ENCODE measurements at regions not wholly inside any gene's neighbourhood (a gene's known extent, or its start where the extent isn't known, plus 50 kb on each side); places are given as distances from the start of the nearest gene placed in this dataset.
"Not testable (repeated sequence)": the region's sequence is repeated elsewhere in the genome, so short reads cannot be mapped to it uniquely, and the experiment has no call there.

- no peak for DNase-seq (ENCODE audit: low read depth)
Observed at GRCh38 chr12:84272324-84272723, 640.3 kb downstream of the SLC6A15 start.

GRCh38 chr12:84270470-84271140 is 642.0 kb downstream of the SLC6A15 start:
- no peak for DNase-seq (ENCODE audit: low read depth)

DNA sequence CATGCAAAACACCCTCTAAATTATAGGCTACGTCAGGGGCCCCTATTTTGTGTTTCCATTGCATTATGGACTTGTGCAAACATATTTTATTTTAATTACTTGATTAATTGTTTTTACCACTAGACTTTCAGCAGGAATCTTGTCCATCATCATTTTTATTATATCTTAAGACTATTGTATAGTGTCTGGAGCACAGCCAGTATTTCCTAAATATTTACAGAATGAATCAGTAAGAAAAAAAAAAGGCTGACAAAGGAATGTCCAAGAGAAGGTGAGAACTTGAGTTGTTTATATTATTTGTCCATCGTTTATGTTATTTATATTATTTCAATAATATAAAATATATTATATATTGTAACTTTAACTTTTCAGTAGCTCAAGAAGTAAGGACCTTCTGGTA is 664.7 kb downstream of the SLC6A15 start:
- DNase-seq (ENCODE audit: low read depth), result no peak

- no peak for DNase-seq (ENCODE audit: low read depth)
Observed at GRCh38 chr12:84243686-84244085, 668.9 kb downstream of the SLC6A15 start.

DNA sequence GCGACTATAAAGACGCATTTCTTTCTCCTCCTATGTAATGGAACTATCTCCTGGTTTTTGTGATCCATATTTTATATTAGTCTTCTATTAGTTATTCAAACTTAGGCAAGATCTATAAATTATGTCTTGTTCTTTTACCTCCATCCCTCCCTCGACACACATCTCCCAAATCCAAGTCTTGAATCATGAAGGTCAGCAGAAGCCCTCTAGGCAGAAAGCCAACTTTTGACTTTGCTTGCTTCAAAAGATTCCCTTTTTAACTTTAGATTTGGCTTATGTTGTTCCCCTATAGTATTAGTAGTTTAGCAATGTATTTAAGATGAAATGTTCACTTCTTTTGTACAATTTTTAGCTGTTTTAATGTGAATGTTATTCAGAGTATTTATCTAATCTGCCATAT is 689.8 kb downstream of the SLC6A15 start:
- DNase-seq (ENCODE audit: low read depth), result no peak

DNA sequence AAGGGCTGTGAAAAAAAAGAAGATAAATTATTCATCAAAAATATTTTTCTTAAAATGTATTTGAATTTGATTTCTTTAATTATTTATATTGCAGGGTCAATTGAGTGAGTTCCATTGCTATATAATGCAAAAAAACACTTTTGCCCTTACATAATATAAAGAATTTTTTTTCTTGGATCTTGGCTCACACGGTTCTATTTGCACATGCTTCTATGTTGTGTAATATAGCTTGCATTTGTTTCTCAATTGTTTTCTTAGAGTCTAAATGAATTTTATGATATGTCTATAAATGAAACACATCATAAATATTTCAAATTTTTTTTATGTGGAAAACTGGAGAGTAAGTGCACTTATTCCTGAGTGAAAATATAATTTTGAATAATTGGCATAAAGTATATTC is 694.2 kb downstream of the SLC6A15 start:
- DNase-seq (ENCODE audit: low read depth), result no peak

DNA sequence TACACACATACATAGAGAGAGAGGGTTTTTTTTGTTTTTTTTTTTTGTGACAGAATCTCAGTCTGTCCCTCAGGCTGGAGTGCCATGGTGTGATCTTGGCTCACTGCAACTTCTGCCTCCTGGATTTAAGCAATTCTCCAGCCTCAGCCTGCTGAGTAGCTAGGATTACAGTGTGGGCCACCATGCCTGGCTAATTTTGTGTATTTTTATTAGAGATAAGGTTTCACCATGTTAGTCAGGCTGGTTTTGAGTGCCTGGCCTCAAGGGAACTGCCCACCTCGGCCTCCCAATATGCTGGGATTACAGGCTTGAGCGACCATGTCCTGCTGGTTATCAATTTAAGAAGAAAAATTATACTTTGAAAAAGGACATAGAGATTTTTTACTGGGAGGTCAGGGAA is 710.6 kb downstream of the SLC6A15 start:
- DNase-seq (ENCODE audit: low read depth), result no peak

DNA sequence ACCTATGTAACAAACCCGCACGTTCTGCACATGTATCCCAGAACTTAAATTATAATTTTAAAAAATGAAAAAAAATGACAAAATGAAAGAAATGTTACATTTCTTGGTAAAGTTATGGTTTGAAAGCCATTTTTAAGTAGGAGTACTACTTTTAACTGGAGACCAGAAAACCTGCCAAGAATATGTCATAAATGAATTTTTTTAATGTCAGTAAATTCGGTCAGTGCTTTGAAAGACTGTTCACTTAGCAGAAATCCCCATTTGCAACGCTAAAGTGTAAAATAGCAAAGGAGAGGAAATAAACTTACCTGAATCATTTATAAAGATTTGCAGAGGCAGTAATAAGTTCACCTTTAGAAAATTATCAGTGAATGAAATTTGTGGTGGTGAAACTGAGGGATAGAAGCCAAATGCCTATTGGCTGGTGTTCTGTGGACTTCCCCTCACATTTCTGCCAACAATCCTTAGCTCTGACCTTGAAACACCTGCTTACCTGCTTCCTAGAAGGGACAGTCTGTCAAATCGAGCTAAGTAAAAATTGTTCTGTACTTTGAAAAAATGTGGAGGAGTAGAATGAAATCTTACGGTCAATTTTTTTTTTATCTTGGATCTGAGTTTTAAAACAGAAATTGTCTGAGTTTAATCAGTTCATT is 714.2 kb downstream of the SLC6A15 start:
- DNase-seq (ENCODE audit: low read depth), result no peak

- DNase-seq (ENCODE audit: low read depth), result no peak
Observed at GRCh38 chr12:84191779-84192178, 720.8 kb downstream of the SLC6A15 start.

GRCh38 chr12:84186433-84186832 is 726.2 kb downstream of the SLC6A15 start:
- DNase-seq (ENCODE audit: low read depth), result no peak

GRCh38 chr12:84183576-84183975 is 729.0 kb downstream of the SLC6A15 start:
- no peak for DNase-seq (ENCODE audit: low read depth)

DNA sequence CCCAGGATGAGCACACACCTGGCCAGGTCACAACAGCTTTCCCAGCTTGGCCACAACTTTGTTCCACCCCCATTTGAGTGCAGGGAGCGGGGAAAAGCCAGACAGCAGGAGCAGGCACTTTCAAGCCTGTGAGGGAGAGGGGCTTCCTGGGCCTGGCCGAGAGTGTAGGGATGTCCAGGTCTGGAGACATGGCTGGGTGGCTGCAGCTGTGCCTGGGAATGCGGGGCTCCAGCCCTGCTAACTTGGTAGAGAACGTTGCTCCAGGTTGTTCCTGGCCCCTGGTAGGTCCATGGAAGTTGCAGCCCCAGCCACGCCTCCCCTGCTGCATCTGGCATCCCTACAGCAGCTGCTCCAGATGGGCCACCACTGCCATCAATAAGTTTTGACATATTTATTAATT is 738.5 kb downstream of the SLC6A15 start:
- no peak for DNase-seq (ENCODE audit: low read depth)

DNA sequence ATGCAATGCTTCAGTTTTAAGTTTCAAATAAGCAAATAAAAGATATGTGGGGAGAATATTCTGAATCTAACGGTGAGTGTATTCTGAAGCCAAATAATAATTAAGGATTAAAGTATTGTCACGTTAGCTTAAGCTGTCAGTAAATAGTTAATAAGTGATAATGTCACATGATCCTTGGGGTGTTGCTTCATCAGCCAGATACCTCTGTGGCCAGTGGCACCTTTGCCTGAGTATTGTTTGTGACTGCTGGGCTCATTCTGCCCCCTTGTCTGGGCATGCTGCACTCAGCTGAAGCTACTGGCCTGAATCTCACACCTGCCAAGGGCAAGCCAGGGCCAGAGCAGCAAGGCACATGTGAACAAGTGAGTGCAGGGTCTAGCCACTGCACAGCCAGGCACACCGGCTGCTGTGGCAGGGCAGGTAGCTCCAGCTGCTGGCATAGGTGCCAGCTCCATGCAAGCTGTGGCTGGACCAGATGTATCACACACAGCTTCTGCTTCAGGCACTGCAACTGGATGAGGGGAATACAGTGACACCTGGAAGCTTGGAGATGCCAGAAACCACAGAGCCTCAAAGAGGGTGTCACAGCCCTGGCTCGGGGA is 739.7 kb downstream of the SLC6A15 start:
- DNase-seq (ENCODE audit: low read depth), result no peak

DNA sequence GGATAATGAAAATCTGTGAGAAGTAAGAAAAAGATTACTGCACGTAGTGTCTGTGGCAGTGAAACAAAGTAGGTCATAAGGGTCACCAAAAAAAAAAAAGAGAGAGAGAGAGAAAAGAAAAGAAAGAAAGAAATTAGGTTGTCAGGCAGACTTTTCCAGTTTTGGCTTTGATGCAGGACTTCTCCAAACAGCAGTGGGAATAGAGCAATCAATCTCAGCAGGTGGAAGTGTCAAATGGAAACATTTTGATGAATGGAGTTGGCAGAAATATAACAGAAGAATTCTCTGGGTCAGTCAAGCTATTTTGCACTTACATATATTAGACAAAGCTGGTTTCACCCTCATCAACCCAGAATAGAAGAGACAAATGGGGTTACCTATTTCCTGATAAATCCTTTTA is 745.8 kb downstream of the SLC6A15 start:
- DNase-seq (ENCODE audit: low read depth), result no peak

GRCh38 chr12:84165998-84166571 is 746.5 kb downstream of the SLC6A15 start:
- no peak for DNase-seq (ENCODE audit: low read depth)

- no peak for DNase-seq (ENCODE audit: low read depth)
Observed at GRCh38 chr12:84161296-84161695, 751.3 kb downstream of the SLC6A15 start.

DNA sequence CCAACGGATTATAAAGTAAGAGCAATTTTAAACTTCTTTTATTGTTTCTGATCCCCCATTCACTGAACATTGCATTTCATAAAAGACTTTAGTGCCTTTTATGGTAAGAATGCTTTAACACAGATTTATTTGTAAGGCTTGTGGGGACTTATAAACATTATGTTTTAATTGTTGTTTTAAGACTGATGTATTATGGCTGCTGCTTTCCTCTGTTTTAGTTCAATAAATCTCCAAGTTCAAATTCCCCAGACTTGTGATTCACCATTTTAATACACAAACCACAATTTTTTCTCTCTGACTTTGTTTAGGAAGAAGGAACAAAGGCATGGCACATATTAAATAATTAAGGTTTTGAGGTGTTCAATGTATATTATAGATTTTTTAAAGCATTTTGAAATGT is 753.3 kb downstream of the SLC6A15 start:
- DNase-seq (ENCODE audit: low read depth), result no peak

DNA sequence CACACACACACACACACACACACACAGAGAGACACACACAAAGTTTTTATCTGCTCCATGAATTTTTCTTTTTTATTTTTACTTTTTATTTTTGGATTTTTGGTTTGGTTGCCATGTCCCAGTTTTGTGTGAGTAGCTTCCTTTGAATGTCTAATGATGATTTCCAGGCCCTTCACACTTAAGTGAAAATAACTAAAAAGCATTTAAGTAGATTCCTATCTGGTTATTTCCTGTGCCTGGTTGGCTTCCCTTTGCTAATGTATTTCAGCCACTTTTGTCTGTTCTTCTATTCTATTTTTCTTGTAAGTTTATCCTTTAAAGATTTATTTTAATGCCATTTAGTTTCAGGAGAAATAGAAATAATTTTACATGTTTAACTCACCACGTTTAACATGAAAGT is 755.4 kb downstream of the SLC6A15 start:
- DNase-seq (ENCODE audit: low read depth), result no peak

GRCh38 chr12:84154991-84155930 is 757.3 kb downstream of the SLC6A15 start:
- DNase-seq (ENCODE audit: low read depth), result not testable (repeated sequence)

- DNase-seq (ENCODE audit: low read depth), result not testable (repeated sequence)
Observed at GRCh38 chr12:84154439-84154990, 758.1 kb downstream of the SLC6A15 start.

DNA sequence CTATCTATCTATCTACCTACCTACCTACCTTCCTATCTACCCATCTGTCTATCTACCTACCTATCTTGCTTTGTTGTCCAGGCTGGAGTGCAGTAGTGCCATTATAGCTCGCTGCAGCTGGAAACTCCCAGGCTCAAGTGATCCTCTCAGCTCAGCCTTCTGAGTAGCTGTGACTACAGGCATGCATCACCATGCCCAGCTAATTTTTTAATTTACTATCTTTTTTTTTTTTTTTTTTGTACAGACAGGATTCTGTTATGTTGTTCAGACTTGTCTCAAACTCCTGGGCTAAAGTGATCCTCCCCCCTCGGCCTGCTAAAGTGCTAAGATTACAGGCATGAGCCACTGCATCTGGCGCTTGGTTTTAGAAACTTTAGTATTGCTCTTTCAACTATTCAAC is 762.4 kb downstream of the SLC6A15 start:
- no peak for DNase-seq (ENCODE audit: low read depth)

DNA sequence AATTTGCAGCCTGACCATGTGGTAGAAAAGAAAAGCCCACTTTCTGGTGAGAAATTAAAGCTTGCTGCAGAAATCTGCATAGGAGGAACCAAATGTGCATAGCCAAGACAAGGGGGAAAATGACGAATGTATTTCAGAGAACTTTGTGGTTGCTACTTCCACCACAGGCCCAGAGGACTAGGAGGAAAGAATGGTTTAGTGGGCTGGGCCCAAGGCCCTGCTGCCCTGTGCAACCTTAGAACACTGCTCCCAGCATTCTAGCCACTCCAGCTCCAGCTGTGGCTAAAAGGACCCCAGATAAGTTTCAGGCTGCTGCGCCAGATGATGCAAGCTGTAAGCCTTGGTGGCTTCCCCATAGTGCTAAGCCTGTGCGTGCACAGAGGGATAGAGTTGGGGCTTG is 764.3 kb downstream of the SLC6A15 start:
- no peak for DNase-seq (ENCODE audit: low read depth)

Measured in forelimb muscle (tissue), 1 donor.